GM23248 (cell line): ENCODE measurements at regions not wholly inside any gene's neighbourhood (a gene's known extent, or its start where the extent isn't known, plus 50 kb on each side); places are given as distances from the start of the nearest gene placed in this dataset.

Experiments used
- EZH2 ChIP-seq: fragments of 200-600 bp; sonication (generic); IDR thresholded peaks from 2 replicates; pipeline ENCODE4 v1.6.1; 2018; ENCODE audit warnings: antibody characterized with exemption, mild to moderate bottlenecking; ENCODE audit not compliant: insufficient read depth, poor library complexity, severe bottlenecking
- EZH2phosphoT487 ChIP-seq: fragments of 200-600 bp; sonication (generic); IDR thresholded peaks from 2 replicates; pipeline ENCODE4 v1.6.1; 2018; ENCODE audit warnings: antibody characterized with exemption, moderate library complexity, mild to moderate bottlenecking, low read depth; ENCODE audit not compliant: insufficient read depth

- TF ChIP-seq EZH2: no peak
- no peak for TF ChIP-seq EZH2phosphoT487
Observed at GRCh38 chr2:41920812-41921211, 127.0 kb upstream of the PKDCC start.
